Fibroblast of peridontal ligament (primary cell): ENCODE measurements at regions not wholly inside any gene's neighbourhood (a gene's known extent, or its start where the extent isn't known, plus 50 kb on each side); places are given as distances from the start of the nearest gene placed in this dataset.
"Not testable (repeated sequence)": the region's sequence is repeated elsewhere in the genome, so short reads cannot be mapped to it uniquely, and the experiment has no call there.

Experiments
- DNase-seq: peaks from one replicate; pipeline ENCODE4 v3.0.0-alpha.2; 2010; ENCODE audit errors: extremely low read depth

DNA sequence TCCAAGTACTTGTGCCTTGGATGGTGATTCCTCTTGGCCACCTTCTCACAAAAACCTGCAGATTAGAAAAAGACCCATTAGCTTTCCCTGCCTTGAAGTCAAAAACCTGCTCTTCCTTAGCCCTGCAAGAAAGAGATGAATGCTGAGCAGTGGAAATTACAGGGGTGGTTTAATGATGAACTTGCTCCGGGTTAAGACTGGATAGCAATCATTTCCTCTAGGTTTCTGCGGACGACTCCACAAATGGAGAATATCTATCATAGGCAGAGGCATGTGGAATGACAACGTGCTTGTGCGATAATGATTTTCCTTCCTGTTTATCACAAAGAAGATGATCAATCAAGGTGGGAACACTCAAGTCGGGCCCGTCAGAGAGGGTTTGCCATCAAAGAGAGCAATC lies 201.2 kb upstream of the ERCC4 start:
- DNase-seq, result no peak

DNA sequence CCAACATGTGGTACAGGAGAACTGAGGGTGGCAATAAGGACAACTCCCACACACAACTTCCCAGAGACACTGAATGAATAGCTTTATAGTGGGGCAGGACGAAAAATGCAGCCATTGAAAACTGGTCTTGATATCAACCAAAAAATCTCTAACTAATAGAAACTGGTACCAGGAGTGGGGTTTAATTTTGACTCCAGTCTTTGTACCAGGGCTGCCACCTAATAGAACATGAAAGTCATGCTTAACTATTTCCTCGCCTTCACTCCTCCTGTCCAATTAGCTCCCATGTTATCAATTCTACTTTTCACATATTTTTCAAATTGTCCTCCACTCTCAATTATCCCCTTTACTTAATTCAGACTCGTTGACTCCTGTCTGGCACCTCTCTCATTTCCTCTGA lies 192.0 kb upstream of the ERCC4 start:
- DNase-seq, result no peak

DNA sequence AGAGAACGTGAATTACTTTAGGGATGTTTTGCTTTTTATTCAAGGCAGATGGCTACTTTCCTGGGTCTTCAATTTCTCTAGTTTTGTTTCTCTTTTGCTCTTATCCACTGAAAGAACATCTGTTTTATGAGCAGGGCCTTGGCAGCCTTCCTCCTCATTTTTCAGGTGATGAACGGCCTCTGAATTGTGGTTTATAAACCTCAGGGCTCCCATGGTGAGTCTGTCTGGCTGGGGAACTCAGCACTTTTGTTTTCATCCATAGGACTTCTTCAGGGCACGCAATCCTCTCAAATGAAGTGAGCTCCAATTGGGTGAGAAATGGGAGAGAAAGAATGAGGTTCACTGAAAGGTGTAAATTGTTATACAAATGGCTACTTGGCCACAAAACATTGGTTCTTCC lies 186.4 kb upstream of the ERCC4 start:
- DNase-seq, result no peak

DNA sequence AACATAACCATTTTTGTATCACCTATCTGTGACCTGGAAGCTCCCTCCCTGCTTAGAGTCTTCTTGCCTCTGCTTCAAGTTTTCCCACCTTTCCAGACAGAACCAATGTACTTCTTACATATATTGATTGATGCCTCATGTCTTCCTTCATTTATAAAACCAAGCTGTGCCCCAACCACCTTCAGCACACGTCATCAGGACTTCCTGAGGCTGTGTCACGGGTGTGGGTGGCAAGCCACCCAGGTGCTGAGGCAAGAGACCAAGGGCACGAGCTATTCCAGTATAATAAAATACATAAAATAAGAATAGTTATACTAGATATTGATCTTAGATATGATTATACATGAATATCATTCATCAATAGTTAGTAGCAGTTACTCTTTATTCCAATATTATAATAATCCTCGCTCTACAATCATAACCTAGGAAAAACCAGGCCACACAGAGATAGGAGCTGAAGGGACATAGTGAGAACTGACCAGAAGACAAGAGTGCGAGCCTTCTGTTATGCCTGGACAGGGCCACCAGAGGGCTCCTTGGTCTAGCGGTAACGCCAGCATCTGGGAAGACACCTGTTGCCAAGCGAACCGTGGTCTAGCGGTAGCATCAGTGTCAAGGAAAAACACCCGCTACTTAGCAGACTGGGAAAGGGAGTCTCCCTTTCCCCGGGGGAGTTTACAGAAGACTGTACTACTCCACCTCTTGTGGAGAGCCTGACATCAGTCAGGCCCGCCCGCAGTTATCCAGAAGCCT lies 180.2 kb upstream of the ERCC4 start:
- not testable (repeated sequence) for DNase-seq

DNA sequence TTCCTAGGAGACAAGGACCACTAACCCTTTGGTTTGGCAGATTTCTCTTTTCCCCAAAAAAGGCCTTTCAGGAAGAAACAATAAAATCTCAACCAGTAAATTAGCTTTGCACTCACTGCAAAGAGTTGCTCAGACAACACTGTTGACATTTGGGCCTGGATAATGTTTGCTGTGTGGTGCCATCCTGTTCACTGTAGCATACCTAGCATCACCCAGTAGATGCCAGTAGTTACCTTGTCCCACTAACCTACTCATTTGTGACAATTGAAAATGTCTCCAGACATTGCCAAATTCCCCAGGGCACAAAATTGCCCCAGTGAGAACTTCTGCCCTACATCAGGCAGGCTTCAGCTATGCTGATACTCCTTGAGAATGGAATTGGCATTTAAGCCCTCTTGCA lies 177.0 kb upstream of the ERCC4 start:
- DNase-seq, result no peak

DNA sequence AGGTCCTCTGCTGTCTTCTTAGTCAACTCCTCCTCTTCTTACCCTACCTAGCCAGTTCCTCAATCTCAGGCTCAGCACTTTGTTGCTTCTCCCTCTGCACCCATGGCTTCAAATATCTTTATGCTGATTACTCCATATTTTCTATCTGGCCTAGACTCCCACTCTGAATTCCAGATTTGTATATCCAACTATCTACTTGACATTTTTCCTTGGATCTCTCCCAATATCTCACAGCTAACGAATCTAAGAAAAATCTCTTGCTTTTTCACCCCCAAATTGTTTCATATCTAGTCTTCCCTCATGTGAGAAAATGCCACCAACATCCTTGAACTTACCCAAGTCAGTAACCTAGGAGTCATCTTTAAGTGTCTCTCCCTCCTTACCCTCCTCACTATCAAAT lies 176.4 kb upstream of the ERCC4 start:
- no peak for DNase-seq

DNA sequence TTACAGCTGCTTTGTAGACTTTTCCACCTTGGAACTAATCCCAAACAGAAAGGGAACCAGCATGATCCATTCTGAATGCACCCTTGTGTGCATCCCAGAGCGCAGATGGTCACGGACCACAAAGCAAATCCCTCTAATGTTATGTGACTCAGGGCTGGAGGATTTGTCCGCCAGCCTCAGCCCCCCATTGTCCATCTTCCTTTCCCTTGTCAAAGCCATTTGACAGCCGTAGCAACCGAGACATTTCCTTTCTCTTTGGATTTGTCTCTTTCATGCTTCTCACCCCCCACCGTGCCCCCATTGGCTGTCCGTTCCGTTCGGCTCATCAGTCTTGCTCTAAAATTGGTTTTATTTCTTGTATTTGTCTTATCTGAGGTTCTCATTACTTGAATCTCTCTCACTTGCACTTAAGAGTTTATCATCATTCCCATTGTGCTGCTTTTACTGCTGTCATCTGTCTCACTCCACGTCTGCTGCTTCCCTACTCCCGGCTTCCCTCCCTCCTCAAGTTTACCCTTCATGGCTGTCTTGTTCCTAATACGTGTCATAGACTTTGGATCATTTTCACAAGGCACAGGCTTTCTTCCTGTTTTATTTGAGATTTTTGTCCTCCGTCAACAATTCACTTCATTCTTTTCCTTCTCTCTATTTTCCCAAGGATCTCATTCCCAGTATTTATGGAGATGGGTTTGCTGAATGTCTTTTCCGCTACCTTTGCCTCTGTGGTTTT lies 163.4 kb upstream of the ERCC4 start:
- DNase-seq, result no peak

DNA sequence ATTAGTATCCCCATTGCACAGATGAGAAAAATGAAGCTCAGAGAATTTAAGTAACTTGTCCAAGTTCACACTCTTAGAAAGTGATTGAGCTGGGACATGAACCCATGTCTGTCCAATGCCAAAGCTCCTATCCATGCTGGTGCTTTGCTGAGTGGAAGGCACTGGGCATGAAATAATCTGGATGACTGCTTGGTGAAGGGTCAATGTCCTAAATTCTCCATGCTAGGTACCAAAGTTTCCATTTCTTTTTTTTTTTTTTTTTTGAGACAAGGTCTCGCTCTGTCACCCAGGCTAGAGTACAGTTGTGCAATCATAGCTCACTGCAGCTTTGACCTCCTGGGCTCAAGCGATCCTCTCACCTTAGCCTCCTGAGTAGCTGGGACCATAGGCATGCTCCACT lies 153.6 kb upstream of the ERCC4 start:
- DNase-seq, result no peak

DNA sequence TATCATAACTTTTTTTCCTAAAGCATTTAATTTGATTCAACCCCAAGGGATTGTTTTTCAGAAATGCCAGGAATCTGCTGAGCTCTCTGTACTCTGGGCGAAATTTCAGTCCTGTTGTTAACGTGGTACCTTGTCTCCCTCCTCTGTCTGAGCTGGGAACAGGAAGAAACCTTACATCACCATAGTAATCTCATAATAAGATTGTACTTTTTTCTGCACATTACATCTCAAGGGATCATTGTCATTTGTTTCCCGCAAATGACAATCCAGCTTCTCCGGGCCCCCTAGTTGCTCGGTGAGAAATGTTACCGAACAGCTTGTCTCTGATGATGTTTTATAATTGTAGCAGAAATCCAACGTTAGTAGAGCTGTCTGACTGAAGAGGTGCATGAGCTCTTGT lies 152.7 kb upstream of the ERCC4 start:
- no peak for DNase-seq

DNA sequence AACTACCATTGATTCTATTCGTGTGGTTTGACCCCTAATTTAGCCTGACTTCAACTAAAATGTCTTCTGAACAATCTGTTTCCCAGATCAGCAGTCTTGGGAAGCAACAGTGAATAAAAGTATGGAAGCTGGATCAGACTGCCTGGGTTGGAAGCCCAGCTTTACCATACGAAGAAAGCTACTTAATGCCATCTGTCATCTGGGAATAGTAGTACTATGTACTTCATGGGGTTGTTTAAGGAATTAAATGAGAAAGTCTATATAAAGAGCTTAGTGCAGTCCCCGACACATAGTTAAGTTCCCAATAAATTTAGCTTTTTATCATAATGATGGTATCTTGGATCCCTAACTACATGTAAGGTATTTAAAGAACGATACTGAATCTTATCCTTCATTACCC lies 151.5 kb upstream of the ERCC4 start:
- no peak for DNase-seq

DNA sequence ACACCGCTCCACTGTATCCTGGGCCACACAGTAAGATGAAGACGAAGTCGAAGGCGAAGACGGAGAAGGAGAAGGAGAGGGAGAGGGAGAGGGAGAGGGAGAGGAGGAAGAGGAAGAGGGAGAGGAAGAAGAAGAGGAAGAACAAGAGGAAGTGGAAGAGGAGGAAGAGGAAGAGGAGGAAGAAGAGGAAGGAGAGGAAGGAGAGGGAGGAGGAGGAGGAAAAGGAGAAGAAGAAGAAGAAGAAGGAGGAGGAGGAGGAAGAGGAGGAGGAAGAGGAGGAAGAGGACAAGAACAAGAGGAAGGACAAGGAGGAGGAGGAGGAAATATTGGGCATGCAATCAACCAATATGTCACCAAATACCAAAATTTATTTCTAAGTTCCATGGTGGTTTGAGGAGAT lies 149.5 kb upstream of the ERCC4 start:
- DNase-seq, result no peak

DNA sequence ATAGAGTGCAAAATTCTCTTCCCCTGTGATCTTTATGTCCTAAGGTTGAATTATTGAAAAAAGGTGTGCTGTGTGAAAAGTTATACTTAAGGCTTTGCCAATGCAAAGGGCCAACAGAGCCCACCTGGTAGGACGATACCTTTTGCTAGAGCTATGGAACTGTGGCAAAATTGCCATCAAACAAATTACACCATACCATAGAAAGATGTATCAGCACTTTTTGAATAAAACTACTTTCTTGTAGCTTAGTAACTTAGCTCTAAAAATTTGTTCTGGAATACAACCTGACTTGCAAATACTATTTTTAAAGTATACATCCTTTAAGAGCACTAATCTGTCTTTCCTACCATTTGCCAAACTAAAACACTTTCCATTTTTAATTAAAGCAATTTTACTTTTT lies 147.2 kb upstream of the ERCC4 start:
- no peak for DNase-seq

DNA sequence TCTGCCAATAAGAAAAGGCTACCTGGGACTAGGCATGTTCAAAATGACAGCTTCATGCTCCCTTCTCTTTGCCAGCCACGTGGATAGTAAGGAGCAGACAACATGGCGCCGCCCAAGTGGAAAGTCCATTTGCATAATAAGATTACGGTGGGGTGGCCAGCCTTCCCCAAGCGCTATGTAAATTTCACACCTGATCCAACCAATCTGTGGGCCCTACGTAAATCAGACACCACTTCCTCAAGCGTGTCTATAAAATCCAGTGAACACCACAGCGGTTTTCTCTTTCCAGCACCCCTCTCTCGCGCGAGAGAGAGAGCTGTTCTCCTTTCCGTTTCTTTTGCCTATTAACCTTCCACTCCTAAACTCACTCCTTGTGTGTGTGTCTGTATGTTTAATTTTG lies 140.3 kb upstream of the ERCC4 start:
- DNase-seq, result no peak

DNA sequence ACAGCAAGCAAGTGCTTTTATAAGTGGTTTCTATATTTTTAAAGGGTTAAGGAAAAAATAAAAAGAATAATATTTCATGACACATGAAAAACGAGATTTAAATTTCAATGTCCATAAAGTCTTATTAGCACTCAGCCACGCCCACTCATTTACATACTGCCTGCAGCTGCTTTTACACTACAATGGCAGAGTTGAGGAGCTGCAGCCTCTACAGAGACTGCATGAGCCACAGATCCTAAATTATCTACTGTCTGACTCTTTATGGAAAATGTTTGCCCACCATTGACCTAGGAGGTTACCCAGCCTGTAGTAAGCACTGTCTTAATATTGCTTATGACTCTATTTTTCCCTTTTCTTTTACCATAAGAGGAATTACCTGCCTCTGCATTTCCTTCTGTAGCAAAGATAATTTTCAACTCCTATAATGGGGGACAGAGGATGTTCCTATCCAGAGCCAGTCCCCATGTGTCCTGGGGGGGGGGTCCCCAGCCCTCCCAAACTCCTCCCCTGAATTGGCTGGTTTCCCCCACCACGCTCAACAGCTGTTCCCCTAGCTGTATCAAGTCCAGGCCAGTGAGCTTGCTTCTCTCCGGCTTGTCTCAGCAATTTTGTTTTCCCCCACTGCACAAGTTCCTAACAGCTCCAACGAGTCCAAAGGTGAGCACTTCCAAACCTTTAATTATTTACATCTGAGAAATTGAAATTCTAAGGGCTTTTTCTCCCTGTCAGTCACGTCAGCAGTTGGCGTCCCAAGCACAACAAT lies 139.4 kb upstream of the ERCC4 start:
- no peak for DNase-seq

DNA sequence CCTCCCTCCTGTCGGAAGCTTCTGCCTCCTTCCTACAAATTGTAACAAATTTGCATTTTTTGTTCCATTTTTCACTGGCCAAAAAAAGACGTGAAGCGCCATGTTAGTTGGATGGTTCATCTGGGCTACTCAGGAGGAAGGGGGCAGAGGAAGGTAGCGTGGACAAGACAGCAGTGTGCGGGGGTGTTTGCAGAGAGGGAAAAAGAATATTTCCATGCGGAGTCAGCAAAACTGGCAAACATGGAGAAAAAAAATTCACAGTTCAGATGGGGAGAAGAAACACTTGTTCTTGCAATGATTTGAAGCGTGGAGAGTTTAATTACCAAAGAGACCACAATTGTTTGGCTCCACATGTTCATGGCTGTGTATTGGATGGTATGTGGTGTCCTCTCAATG lies 138.8 kb upstream of the ERCC4 start:
- DNase-seq, result no peak

DNA sequence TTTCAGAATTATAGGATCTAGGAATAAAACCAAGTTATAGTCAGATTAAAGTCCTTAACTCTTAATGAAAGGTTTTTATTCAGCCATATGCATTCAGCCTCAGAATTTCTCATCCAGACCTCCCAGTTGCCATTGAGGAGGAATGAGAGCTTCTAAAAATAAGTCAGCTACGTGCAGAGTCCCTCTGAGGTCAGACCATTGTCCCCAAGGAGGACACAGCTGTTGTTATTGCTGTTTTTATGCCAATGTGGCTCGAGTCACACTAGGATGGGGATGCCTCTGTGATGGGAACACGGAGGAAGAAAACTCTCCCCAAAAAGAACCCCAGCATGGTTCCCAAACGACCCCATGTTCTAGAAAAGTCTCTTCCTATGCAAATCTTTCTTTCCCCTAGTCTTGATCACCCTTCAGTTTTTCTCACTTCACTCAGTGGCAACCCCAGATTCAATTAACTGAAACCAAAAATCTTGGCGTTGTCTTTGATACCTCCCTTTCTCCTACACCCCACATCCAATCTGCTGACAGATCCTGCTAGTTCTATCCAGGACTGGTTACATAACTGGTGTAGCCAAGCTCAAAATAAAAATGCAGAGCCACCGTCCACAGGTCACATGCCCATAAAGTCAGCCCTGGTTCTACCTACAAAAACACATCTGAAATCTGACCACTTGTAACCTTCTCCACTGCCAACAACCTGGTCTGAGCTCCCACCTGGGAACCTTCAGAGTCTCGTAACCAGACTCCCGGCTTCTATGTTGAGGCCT lies 138.2 kb upstream of the ERCC4 start:
- no peak for DNase-seq

DNA sequence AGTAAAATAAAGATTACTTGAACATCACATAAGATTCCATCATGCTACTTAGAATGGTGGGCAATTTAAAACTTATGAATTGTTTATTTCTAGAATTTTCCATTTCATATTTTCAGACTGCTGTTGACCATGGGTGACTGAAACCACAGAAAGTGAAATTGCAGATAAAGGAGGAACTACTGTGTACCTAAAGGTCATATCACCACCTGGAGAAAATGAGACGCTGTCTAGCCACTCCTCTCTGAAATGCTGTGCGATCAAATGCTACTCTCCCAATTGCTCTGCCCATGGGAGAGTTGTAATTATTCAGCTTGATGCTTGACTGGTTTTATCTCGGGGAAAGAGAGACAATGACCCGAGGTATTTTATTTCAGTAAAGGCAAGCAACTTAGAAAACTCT lies 128.9 kb upstream of the ERCC4 start:
- no peak for DNase-seq

DNA sequence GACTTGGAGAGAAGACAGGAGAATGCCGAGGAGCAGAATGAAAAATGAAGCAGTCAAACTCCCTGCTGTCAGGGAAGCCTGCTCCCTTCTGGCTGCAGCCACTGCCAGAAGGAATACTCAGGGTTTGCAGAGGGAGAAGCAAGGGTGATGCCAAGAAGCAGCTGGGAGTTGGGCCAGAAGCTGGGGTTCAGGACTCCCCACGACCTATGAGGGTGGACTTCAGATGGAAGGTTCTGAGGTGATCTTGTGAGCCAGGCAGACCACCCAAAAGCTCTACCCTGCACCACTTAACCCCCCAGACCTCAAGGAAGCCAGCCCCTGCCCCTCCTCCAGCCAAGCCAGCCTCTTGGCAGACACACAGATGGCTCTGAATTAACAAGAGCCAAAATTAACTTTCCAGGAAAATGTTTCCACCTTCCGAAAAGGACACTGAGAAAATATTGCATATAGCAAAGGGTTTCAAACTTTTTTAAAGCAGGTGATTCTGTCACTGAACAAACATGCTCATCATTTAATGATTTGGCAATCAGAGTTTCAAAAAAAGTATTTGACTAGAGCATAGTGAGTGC lies 126.0 kb upstream of the ERCC4 start:
- no peak for DNase-seq

DNA sequence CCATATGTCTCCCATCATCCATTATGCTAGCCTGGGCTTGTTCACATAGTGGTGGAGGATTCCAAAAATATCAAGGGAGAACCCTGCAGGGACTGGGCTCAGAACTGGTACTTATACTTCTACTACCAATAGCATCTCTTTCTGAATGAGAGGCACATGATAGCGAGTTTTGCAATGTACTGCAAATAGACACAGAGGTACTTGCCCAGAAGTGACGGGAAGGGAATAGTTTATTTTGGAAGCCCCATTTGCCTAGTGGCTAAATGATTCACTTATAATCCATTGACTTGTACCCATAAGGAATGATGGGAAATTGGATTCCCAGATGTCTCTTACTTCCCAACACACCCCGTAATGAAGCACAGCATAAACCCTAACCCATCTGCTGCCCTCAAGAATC lies 124.8 kb upstream of the ERCC4 start:
- no peak for DNase-seq

DNA sequence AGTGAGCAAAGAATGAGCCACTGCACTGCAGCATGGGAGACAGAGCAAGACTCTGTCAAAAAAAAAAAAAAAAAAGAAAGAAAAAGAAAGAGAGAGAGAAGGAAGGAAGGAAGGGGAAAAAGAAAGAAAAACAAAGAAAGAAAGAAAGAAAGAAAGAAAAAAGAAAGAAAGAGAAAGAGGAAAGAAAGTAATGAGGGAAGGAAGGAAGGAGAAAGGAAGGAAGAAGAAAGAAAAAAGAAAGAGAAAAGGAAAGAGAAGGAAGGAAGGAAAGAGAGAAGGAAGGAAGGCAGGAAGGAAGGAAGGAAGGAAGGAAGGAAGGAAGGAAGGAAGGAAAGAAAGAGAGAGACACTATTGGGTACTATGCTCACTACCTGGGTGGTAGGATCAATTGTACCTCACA lies 122.2 kb upstream of the ERCC4 start:
- DNase-seq, result no peak

DNA sequence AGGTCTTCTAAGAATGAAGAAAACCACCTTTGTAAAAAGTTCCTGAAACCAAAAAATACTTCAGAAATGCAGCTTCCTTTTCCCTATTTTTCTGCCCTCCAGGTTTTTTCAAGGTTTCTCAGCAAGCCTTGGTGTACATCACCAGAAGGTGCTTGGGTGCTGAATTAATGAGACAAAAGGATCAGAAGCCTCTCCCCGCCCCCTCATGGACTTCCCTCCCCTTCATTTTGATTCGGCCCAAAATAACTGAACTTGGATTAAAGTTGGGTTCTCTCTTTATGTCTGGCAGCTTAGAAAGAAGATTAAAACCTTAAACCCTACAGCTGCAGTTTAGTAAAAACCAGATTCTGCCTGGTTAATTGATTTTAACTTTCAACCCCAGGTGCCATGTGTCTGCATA lies 121.7 kb upstream of the ERCC4 start:
- no peak for DNase-seq

DNA sequence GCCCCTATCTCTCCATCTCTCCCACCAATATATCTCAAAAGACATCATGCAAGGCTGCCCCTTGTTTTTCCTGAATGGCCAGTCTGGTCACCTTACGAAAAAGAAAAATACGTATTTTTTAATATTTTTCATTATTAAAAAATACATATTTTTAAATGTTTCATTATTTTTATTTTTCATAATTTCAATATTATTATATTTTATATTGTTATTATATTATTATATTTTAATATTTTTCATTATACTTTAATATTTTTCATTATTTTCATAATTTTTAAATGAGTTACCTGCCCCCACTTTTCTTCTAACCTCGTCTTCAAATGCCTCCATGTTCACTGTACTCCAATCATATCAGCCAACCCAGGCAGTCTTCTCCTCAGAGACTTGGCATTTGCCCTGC lies 116.0 kb upstream of the ERCC4 start:
- DNase-seq, result no peak
